Chondrocyte (in vitro differentiated cells): ENCODE measurements at regions not wholly inside any gene's neighbourhood (a gene's known extent, or its start where the extent isn't known, plus 50 kb on each side); places are given as distances from the start of the nearest gene placed in this dataset.

Source experiments
- DNase-seq: peaks from one replicate; pipeline ENCODE4 v3.0.0; 2021; ENCODE audit warnings: mixed read lengths, low spot score
- H3K27ac Mint-ChIP-seq: one replicate; pipeline ENCODE4 v1.8.0; 2021; ENCODE audit warnings: mild to moderate bottlenecking, moderate library complexity, mixed read lengths; ENCODE audit not compliant: unreplicated experiment
- H3K27me3 Mint-ChIP-seq: 2 replicates; pipeline ENCODE4 v1.8.0; 2021; ENCODE audit warnings: low read depth, mixed read lengths
- H3K36me3 Mint-ChIP-seq: 2 replicates; pipeline ENCODE4 v1.8.0; 2021; ENCODE audit warnings: low read depth, mixed read lengths
- H3K4me1 Mint-ChIP-seq: 2 replicates; pipeline ENCODE4 v1.8.0; 2021; ENCODE audit warnings: low read depth, mild to moderate bottlenecking, mixed read lengths
- H3K4me3 Mint-ChIP-seq: one replicate; pipeline ENCODE4 v1.8.0; 2021; ENCODE audit warnings: mild to moderate bottlenecking, moderate library complexity, mixed read lengths; ENCODE audit not compliant: unreplicated experiment
- H3K9me3 Mint-ChIP-seq: 2 replicates; pipeline ENCODE4 v1.8.0; 2021; ENCODE audit warnings: low read depth, mixed read lengths
- TF ChIP-seq, protein P1 (sequence below): fragments of 200-600 bp; sonication (generic); IDR thresholded peaks from 2 replicates; pipeline ENCODE4 v1.5.0; 2021; ENCODE audit warnings: antibody characterized with exemption, mild to moderate bottlenecking, moderate library complexity

DNA sequence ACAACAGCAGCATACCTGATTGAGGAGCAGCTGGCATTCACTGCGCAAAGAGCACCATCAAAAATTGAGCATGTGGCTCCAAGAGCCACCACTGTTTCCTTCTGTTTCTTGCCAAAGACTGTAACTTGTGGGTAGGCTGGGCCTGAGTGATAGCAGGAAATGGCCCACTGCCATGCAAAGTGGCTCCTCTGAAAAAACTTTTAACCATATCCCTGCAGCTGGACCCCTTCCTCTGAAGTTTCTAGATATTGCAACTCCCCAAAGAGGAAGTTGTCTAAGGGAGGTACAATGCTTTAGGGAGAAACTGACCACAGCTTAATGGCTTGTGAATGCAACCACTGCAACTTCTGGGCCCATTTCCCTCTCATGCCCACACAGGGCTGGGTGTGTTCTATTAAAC lies 355.4 kb upstream of the PDE4D start:
- H3K36me3 Mint-ChIP-seq = peaks cover 5% of the 10 kb centered on the region
- H3K27me3 Mint-ChIP-seq = no peaks in the 10 kb centered on the region

GRCh38 chr5:60243713-60244112 lies 350.2 kb upstream of the PDE4D start:
- no peak for DNase-seq
- H3K27ac Mint-ChIP-seq = no peak overlapping the region
- H3K36me3 Mint-ChIP-seq = peaks cover 13% of the 10 kb centered on the region
- H3K4me1 Mint-ChIP-seq = no peaks in the 10 kb centered on the region
- no peak overlapping the region for H3K4me3 Mint-ChIP-seq
- H3K27me3 Mint-ChIP-seq = no peaks in the 10 kb centered on the region
- H3K9me3 Mint-ChIP-seq = peaks cover 42% of the 10 kb centered on the region
- TF ChIP-seq, protein P1, sequence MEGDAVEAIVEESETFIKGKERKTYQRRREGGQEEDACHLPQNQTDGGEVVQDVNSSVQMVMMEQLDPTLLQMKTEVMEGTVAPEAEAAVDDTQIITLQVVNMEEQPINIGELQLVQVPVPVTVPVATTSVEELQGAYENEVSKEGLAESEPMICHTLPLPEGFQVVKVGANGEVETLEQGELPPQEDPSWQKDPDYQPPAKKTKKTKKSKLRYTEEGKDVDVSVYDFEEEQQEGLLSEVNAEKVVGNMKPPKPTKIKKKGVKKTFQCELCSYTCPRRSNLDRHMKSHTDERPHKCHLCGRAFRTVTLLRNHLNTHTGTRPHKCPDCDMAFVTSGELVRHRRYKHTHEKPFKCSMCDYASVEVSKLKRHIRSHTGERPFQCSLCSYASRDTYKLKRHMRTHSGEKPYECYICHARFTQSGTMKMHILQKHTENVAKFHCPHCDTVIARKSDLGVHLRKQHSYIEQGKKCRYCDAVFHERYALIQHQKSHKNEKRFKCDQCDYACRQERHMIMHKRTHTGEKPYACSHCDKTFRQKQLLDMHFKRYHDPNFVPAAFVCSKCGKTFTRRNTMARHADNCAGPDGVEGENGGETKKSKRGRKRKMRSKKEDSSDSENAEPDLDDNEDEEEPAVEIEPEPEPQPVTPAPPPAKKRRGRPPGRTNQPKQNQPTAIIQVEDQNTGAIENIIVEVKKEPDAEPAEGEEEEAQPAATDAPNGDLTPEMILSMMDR = no peak

More for the DNA sequence above, 355.4 kb upstream of the PDE4D start:
- Mint-ChIP-seq H3K27ac (no peak overlapping the region), H3K4me1 (peaks cover 10% of the 10 kb centered on the region), H3K9me3 (peaks cover 27% of the 10 kb centered on the region), H3K4me3 (no peak overlapping the region)
- TF ChIP-seq, protein P1 = no peak
- no peak for DNase-seq

- TF ChIP-seq, protein P1 = no peak
- Mint-ChIP-seq H3K9me3 (no peaks in the 10 kb centered on the region), H3K36me3 (no peaks in the 10 kb centered on the region), H3K4me1 (no peaks in the 10 kb centered on the region), H3K27me3 (peaks cover 7% of the 10 kb centered on the region), H3K27ac (no peak overlapping the region), H3K4me3 (no peak overlapping the region)
- no peak for DNase-seq
Observed at GRCh38 chr5:60232036-60232795, 338.7 kb upstream of the PDE4D start.

GRCh38 chr5:60230456-60230855 lies 336.9 kb upstream of the PDE4D start:
- Mint-ChIP-seq H3K4me3 (no peak overlapping the region), H3K27ac (no peak overlapping the region), H3K4me1 (no peaks in the 10 kb centered on the region), H3K27me3 (peaks cover 2% of the 10 kb centered on the region), H3K9me3 (no peaks in the 10 kb centered on the region), H3K36me3 (no peaks in the 10 kb centered on the region)
- TF ChIP-seq, protein P1 = no peak
- DNase-seq = no peak

DNA sequence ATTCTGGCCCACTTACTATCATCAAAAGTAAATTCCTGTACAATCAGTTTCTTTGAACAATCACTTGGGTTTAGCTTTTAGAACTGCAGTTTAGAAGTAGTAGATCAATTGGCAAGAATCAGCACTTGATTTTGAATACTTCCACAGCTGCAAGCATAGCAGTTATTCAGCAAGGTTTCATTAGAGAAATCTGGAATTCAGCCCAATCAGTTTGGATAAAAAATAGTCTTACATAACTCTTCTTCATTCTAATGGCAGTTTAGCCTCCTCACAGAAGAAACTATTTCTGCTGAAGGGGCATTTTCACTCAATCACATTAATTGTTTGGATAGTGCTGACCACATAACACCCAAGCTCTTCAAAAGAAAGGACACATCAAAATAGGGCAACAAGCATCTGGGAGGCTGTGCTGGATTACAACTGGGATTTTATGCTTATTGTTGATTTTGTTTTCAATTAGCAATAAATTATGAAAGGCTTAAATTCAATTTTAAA lies 336.2 kb upstream of the PDE4D start:
- H3K27ac Mint-ChIP-seq = no peak overlapping the region
- TF ChIP-seq, protein P1 = no peak
- no peak overlapping the region for H3K4me3 Mint-ChIP-seq
- no peaks in the 10 kb centered on the region for H3K9me3 Mint-ChIP-seq
- DNase-seq = no peak
- no peaks in the 10 kb centered on the region for H3K4me1 Mint-ChIP-seq
- H3K36me3 Mint-ChIP-seq = no peaks in the 10 kb centered on the region
- peaks cover 2% of the 10 kb centered on the region for H3K27me3 Mint-ChIP-seq
